GM18858 (cell line): ENCODE measurements at regions not wholly inside any gene's neighbourhood (a gene's known extent, or its start where the extent isn't known, plus 50 kb on each side); places are given as distances from the start of the nearest gene placed in this dataset.
"Not testable (repeated sequence)": the region's sequence is repeated elsewhere in the genome, so short reads cannot be mapped to it uniquely, and the experiment has no call there.

ENCODE experiments used
- ATAC-seq: cut with Tn5 transposase; IDR thresholded peaks from one replicate; pipeline ENCODE4 v1.9.1; 2021; ENCODE audit not compliant: unreplicated experiment

- no peak for ATAC-seq
These were observed 382.7 kb downstream of the LNPK start for GRCh38 chr2:175619179-175620045.

GRCh38 chr2:175612280-175612679 is 389.8 kb downstream of the LNPK start:
- ATAC-seq, result no peak

- ATAC-seq, result no peak
These were observed 395.8 kb downstream of the LNPK start for GRCh38 chr2:175606010-175606841.

- no peak for ATAC-seq
These were observed 396.4 kb downstream of the LNPK start for GRCh38 chr2:175605640-175606009.

GRCh38 chr2:175601969-175602368 is 400.1 kb downstream of the LNPK start:
- ATAC-seq, result no peak

GRCh38 chr2:175599966-175600831 is 401.9 kb downstream of the LNPK start:
- no peak for ATAC-seq

- no peak for ATAC-seq
These were observed 404.8 kb downstream of the LNPK start for GRCh38 chr2:175597286-175597685.

- ATAC-seq, result no peak
These were observed 406.9 kb downstream of the LNPK start for GRCh38 chr2:175595139-175595538.

- ATAC-seq, result not testable (repeated sequence)
These were observed 408.2 kb downstream of the LNPK start for GRCh38 chr2:175593686-175594525.

- ATAC-seq, result not testable (repeated sequence)
These were observed 406.7 kb upstream of the ATP5MC3 start for GRCh38 chr2:175588213-175588612.

GRCh38 chr2:175585496-175585895 is 404.0 kb upstream of the ATP5MC3 start:
- no peak for ATAC-seq

GRCh38 chr2:175580652-175581051 is 399.1 kb upstream of the ATP5MC3 start:
- ATAC-seq, result no peak

- ATAC-seq, result no peak
These were observed 398.1 kb upstream of the ATP5MC3 start for GRCh38 chr2:175579646-175580045.

- no peak for ATAC-seq
These were observed 396.0 kb upstream of the ATP5MC3 start for GRCh38 chr2:175577368-175577970.

GRCh38 chr2:175576875-175577274 is 395.4 kb upstream of the ATP5MC3 start:
- no peak for ATAC-seq

GRCh38 chr2:175576270-175576669 is 394.8 kb upstream of the ATP5MC3 start:
- ATAC-seq, result no peak

GRCh38 chr2:175575346-175576258 is 394.1 kb upstream of the ATP5MC3 start:
- ATAC-seq, result peak; percentile 97

- ATAC-seq, result no peak
These were observed 392.6 kb upstream of the ATP5MC3 start for GRCh38 chr2:175574069-175574468.
